NB4 (cell line): ENCODE measurements at regions not wholly inside any gene's neighbourhood (a gene's known extent, or its start where the extent isn't known, plus 50 kb on each side); places are given as distances from the start of the nearest gene placed in this dataset.

Source experiments
- DNase-seq: peaks from one replicate; pipeline ENCODE4 v3.0.0; 2010; ENCODE audit warnings: low read depth
- H3K4me3 ChIP-seq: one replicate; pipeline ENCODE4 v1.5.1; 2011; ENCODE audit warnings: mild to moderate bottlenecking, low read depth, low read length, moderate library complexity
- CTCF ChIP-seq: IDR thresholded peaks from one replicate; pipeline ENCODE4 v1.5.1; 2012; ENCODE audit warnings: low read depth, low read length
- MAX ChIP-seq: IDR thresholded peaks from 2 replicates; pipeline ENCODE4 v1.6.1; 2011; ENCODE audit warnings: low read depth, low read length
- MYC ChIP-seq: IDR thresholded peaks from 2 replicates; pipeline ENCODE4 v1.6.1; 2011; ENCODE audit warnings: low read depth, low read length
- POLR2A ChIP-seq: IDR thresholded peaks from 2 replicates; pipeline ENCODE4 v1.6.1; 2011; ENCODE audit warnings: mild to moderate bottlenecking; ENCODE audit not compliant: insufficient read length; ENCODE audit errors: extremely low read depth

GRCh38 chr4:15362541-15362940 lies 65.3 kb upstream of the C1QTNF7 start:
- no peak overlapping the region for H3K4me3 ChIP-seq
- DNase-seq: no peak
- TF ChIP-seq POLR2A: no peak
- TF ChIP-seq MAX: no peak
- TF ChIP-seq CTCF: no peak
- TF ChIP-seq MYC: no peak

DNA sequence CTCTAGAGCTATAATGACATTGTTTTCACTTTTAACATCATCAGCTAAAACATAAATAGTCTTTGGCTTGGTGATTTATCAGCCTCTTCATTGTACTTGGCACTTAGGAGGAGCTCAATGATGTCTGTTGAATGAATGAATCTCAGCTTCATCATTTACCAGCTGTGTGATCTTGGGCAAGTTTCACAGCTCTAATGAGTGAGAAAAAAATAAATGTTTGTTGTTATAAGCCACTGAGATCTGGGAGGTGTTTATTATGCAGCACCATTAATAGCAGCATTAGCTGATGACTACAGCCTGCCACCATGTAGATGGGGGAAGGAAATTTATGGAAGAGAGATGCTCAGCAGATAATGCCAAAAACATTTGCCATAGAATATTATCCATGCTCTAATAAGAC lies 63.6 kb upstream of the C1QTNF7 start:
- H3K4me3 ChIP-seq: no peak overlapping the region
- no peak for DNase-seq
- TF ChIP-seq POLR2A (no peak), MAX (no peak), CTCF (no peak), MYC (no peak)

DNA sequence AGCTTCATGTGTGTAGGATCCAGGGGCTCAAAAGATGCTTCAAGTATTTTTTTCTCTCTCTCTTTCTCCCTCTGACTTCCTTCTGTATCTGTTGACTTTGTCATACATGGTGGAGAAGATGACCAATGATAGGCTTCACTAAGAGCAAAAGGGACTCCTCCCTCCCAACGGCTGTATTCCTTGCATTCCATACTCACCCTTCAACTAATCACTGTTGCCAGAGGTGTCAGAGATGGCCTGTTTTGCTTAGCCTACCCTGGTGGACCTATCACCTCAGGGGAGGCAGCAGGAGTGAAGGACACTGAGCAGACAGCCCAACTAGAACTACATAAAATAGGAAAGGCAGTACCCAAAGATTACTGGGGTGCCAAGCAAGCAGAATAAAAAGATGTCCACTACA lies 62.2 kb upstream of the C1QTNF7 start:
- no peak overlapping the region for H3K4me3 ChIP-seq
- DNase-seq: no peak
- no peak for TF ChIP-seq CTCF
- no peak for TF ChIP-seq MYC
- no peak for TF ChIP-seq MAX
- no peak for TF ChIP-seq POLR2A

- H3K4me3 ChIP-seq: no peak overlapping the region
- peak; percentile 21 for DNase-seq
- no peak for TF ChIP-seq MAX
Measured at GRCh38 chr4:15366721-15367120, 61.1 kb upstream of the C1QTNF7 start.

- TF ChIP-seq MAX: no peak
- TF ChIP-seq MYC: no peak
- TF ChIP-seq POLR2A: no peak
- no peak for TF ChIP-seq CTCF
- DNase-seq: peak; percentile 51
- no peak overlapping the region for H3K4me3 ChIP-seq
Measured at GRCh38 chr4:15368856-15369255, 59.0 kb upstream of the C1QTNF7 start.

- DNase-seq: no peak
- TF ChIP-seq CTCF (no peak), POLR2A (no peak), MAX (no peak)
- no peak overlapping the region for H3K4me3 ChIP-seq
Measured at GRCh38 chr4:15370296-15370695, 57.5 kb upstream of the C1QTNF7 start.
